Neural progenitor cell (in vitro differentiated cells): ENCODE measurements at regions not wholly inside any gene's neighbourhood (a gene's known extent, or its start where the extent isn't known, plus 50 kb on each side); places are given as distances from the start of the nearest gene placed in this dataset.

Experiments used
- EZH2 ChIP-seq: fragments of 200-600 bp; sonication (generic); IDR thresholded peaks from 2 replicates; pipeline ENCODE4 v1.6.1; 2017; ENCODE audit warnings: antibody characterized with exemption, mild to moderate bottlenecking, moderate library complexity
- EZH2phosphoT487 ChIP-seq: fragments of 200-600 bp; sonication (generic); IDR thresholded peaks from 2 replicates; pipeline ENCODE4 v1.6.1; 2017; ENCODE audit warnings: antibody characterized with exemption
- TF ChIP-seq, protein P1 (sequence below): fragments of 200-600 bp; sonication (generic); IDR thresholded peaks from 2 replicates; pipeline ENCODE4 v1.5.1; 2017; ENCODE audit warnings: antibody characterized with exemption, mild to moderate bottlenecking

DNA sequence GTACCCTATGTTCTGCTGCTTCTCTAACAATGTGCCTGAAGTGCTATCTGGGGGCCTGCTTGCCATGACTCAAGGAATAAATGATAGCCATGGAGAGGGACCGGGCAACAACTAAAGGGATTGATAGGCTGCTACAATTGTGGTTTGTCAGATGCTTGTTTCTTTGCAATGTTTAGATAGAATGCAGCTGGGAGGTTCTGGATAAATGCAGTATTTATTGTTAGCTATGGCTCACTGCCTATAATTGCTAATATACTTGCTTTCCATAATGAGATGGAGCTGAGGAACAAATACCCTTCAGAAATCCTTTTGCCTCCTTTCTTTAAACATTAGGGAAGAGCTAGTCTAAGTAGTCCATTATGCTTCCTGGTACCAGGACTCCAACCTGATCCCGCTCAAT lies 575.2 kb upstream of the SYNCRIP start:
- TF ChIP-seq, protein P1, sequence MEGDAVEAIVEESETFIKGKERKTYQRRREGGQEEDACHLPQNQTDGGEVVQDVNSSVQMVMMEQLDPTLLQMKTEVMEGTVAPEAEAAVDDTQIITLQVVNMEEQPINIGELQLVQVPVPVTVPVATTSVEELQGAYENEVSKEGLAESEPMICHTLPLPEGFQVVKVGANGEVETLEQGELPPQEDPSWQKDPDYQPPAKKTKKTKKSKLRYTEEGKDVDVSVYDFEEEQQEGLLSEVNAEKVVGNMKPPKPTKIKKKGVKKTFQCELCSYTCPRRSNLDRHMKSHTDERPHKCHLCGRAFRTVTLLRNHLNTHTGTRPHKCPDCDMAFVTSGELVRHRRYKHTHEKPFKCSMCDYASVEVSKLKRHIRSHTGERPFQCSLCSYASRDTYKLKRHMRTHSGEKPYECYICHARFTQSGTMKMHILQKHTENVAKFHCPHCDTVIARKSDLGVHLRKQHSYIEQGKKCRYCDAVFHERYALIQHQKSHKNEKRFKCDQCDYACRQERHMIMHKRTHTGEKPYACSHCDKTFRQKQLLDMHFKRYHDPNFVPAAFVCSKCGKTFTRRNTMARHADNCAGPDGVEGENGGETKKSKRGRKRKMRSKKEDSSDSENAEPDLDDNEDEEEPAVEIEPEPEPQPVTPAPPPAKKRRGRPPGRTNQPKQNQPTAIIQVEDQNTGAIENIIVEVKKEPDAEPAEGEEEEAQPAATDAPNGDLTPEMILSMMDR = no peak
- no peak for TF ChIP-seq EZH2
- TF ChIP-seq EZH2phosphoT487 = no peak
